Left forelimb (tissue), 1 donor: ENCODE measurements at regions not wholly inside any gene's neighbourhood (a gene's known extent, or its start where the extent isn't known, plus 50 kb on each side); places are given as distances from the start of the nearest gene placed in this dataset.

Experiments
- DNase-seq: peaks from one replicate; pipeline ENCODE4 v3.0.0-alpha.2; 2018; ENCODE audit warnings: low spot score

- DNase-seq = no peak
Measured at GRCh38 chr16:64826374-64826773, 295.5 kb downstream of the CDH11 start.

DNA sequence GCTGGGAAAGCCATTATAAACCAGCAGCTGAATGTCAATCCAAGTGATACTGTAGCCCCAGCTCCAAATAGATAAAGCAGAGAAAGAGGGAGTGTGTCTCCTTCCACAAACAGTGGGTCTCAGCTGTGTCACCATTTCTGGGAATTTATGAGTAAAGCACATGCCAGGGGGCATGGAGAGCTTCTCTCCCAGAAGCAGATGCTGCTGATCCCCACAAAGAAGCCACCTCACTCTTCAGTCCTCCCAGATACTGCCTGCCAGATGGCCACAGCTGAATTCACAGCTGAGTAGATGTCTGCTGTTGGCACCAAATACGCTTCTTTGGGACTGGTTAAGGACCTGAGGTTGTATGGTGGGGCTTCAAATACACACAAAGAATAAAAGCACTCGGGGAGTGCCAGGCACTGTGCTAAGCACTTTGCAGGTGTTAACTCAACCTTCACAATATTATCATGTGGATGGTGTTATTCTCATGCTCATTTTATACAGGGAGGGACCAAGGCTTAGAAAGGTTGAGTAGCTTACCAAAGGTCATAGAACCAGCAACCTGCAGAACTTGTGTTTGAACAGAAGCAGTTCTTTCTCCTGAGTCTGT is 298.3 kb downstream of the CDH11 start:
- DNase-seq = no peak

GRCh38 chr16:64809876-64810629 is 311.8 kb downstream of the CDH11 start:
- no peak for DNase-seq

GRCh38 chr16:64808474-64808873 is 313.4 kb downstream of the CDH11 start:
- no peak for DNase-seq

GRCh38 chr16:64791756-64792155 is 330.1 kb downstream of the CDH11 start:
- DNase-seq = no peak

GRCh38 chr16:64784635-64785034 is 337.2 kb downstream of the CDH11 start:
- DNase-seq = no peak

DNA sequence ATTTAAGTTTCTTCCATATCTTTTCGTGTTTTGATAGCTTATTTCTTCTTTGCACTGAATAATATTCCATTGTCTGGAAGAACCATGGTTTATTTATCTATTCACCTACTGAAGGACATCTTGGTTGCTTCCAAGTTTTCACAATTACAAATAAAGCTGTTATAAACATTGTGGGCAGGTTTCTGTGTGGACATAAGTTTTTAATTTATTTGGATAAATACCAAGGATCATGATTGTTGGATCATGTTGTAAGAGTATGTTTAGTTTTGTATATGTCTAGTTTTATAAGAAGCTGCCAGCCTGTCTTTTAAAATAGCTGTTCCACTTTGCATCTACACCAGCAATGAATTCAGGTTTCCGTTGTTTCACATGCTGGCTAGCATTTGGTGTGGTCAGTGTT is 339.4 kb downstream of the CDH11 start:
- DNase-seq = no peak

DNA sequence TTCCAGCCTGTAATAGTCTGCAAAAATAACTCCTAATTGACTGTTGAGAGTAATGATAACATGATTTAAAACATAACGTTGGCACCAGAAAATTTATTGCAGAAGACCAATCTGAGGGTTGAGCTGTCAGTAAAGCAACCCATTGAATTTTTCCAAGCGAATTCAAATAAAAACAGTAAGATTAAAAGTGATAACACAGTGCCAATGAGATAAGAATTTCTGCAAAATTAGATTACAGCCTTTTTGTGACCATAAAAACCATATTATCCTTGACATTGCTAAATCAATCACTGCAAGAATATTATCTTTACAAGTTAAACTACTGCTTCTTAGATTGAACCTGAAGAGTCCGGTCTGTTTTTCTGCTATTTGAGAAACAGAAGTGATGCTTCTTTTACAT is 341.4 kb downstream of the CDH11 start:
- no peak for DNase-seq

GRCh38 chr16:64778777-64779176 is 343.1 kb downstream of the CDH11 start:
- DNase-seq = no peak

- no peak for DNase-seq
Measured at GRCh38 chr16:64773638-64774037, 348.2 kb downstream of the CDH11 start.

GRCh38 chr16:64773184-64773583 is 348.7 kb downstream of the CDH11 start:
- no peak for DNase-seq

- DNase-seq = no peak
Measured at GRCh38 chr16:64771273-64771672, 350.6 kb downstream of the CDH11 start.

GRCh38 chr16:64762211-64762610 is 359.7 kb downstream of the CDH11 start:
- DNase-seq = no peak

GRCh38 chr16:64754279-64754678 is 367.6 kb downstream of the CDH11 start:
- no peak for DNase-seq

GRCh38 chr16:64751906-64752305 is 370.0 kb downstream of the CDH11 start:
- no peak for DNase-seq

DNA sequence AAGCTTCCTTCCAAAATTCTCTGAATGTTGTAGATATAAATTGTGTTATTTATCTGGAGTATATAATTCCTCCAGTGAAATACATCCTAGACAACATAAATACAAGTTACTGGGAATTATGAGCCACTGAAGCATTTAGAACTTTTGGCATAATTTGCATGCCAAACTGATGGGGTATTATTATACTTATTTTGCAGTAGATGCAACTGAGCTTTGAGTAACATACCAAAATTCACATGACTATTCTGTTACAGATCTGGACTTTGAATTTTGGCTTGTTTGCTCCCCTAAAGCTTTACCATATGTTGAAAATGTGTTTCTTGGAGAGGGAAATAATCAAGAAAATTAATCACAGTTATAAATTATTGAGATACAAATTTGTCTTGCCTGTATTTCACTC is 372.5 kb downstream of the CDH11 start:
- DNase-seq = no peak

DNA sequence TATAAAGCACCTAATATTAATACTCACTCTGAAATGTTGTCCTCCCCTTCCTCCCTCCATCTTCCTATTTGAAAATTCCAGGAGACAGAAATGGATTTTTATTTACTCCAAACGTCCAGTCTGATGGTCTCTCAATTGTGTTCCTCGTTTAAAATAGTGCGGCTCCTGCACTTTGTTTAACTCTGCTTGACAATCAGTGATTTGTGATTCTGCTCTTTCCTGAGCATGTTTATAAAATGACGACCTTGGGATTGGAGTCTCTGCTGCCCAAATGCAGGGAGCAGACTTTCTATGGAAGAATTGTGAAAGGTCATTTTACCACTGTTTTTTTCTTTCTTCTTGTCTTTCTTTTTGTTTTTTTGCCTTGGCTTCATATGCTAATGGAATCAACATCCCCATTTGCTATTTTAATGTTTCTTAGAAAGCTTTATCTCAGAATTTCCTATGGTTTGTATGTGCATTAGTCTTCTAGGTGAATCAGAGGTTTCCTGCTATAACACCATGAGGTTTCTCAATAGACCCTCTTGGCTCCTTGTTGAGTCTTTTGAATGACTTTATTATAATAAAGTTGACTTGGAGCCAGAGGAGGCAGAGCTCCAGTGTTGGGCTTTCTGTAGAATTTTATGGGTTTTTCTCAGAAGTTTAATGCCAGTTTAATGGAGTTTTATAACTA is 376.5 kb downstream of the CDH11 start:
- no peak for DNase-seq

GRCh38 chr16:64742455-64743223 is 379.2 kb downstream of the CDH11 start:
- no peak for DNase-seq

- no peak for DNase-seq
Measured at GRCh38 chr16:64740261-64740660, 381.6 kb downstream of the CDH11 start.

- no peak for DNase-seq
Measured at GRCh38 chr16:64738321-64738960, 383.4 kb downstream of the CDH11 start.

DNA sequence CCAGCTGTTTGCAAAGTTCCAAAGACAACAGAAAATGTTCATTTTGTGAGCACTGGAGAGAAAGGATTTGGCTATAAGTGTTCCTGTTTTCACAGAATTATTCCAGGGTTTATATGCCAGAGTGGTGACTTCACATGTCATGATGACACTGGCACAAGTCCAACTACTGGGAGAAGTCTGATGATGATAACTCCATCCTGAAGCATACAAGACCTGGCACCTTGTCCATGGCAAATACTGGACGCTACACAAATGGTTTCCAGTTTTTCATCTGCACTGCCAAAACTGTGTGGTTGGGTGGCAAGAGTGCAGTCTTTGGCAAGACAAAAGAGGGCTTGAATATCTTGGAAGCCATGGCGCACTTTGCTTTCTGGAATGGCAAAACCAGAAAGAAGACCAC is 385.0 kb downstream of the CDH11 start:
- DNase-seq = no peak

DNA sequence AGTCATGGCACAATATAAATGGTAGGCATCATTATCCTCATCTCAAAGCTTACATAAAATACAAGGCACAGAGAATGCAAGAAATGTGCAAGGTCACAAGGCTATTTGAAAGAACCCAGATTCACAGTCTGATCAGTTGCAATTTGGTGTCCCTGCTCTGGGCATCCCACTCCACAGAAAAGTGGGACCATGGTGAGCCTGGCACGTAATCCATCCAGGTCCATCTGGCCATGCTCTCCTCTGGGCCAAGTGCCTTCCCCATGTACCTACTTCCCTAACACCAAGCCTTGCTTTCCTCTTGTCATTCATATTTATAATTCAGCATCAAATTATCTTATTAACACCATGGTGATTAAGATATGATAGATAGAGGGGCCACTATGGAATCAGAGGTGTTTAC is 390.0 kb downstream of the CDH11 start:
- no peak for DNase-seq
